H9 (cell line): ENCODE measurements at regions not wholly inside any gene's neighbourhood (a gene's known extent, or its start where the extent isn't known, plus 50 kb on each side); places are given as distances from the start of the nearest gene placed in this dataset.

Source experiments
- DNase-seq: peaks from one replicate; pipeline ENCODE4 v3.0.0-alpha.2; 2017
- H2AFZ ChIP-seq: one replicate; pipeline ENCODE4 v1.6.1; 2013; ENCODE audit warnings: mild to moderate bottlenecking, low read length, control low read depth, moderate library complexity
- H2AK5ac ChIP-seq: 2 replicates; pipeline ENCODE4 v1.6.1; 2013; ENCODE audit warnings: low read length, control low read depth, mixed read lengths; ENCODE audit not compliant: insufficient read length
- H2BK120ac ChIP-seq: one replicate; pipeline ENCODE4 v1.6.1; 2013; ENCODE audit warnings: low read depth, mild to moderate bottlenecking, low read length, control low read depth, inconsistent platforms; ENCODE audit not compliant: poor library complexity, severe bottlenecking
- H2BK12ac ChIP-seq: 2 replicates; pipeline ENCODE4 v1.6.1; 2013; ENCODE audit warnings: low read length, control low read depth, mixed read lengths, low read depth; ENCODE audit not compliant: insufficient read length
- H2BK15ac ChIP-seq: 2 replicates; pipeline ENCODE4 v1.6.1; 2013; ENCODE audit warnings: low read depth, low read length, control low read depth
- H2BK20ac ChIP-seq: one replicate; pipeline ENCODE4 v1.6.1; 2013; ENCODE audit warnings: low read depth, mild to moderate bottlenecking, low read length, control low read depth, inconsistent platforms; ENCODE audit not compliant: poor library complexity, severe bottlenecking
- H2BK5ac ChIP-seq: 2 replicates; pipeline ENCODE4 v1.6.1; 2013; ENCODE audit warnings: low read length, control low read depth, mixed read lengths; ENCODE audit not compliant: insufficient read length
- H3K14ac ChIP-seq: 2 replicates; pipeline ENCODE4 v1.6.1; 2013; ENCODE audit warnings: low read length, control low read depth; ENCODE audit not compliant: insufficient read depth
- H3K18ac ChIP-seq: 2 replicates; pipeline ENCODE4 v1.6.1; 2013; ENCODE audit warnings: low read depth, mild to moderate bottlenecking, mixed read lengths, low read length, control low read depth; ENCODE audit not compliant: insufficient read length
- H3K23ac ChIP-seq: 2 replicates; pipeline ENCODE4 v1.6.1; 2013; ENCODE audit warnings: low read length, control low read depth, mixed read lengths, low read depth; ENCODE audit not compliant: insufficient read length
- H3K23me2 ChIP-seq: 2 replicates; pipeline ENCODE4 v1.6.1; 2013; ENCODE audit warnings: low read depth, mild to moderate bottlenecking, mixed read lengths, low read length, control low read depth; ENCODE audit not compliant: insufficient read length, poor library complexity, severe bottlenecking
- H3K27ac ChIP-seq: 2 replicates; pipeline ENCODE4 v1.5.1; 2013; ENCODE audit warnings: low read length, control low read depth, mixed read lengths, low read depth; ENCODE audit not compliant: insufficient read length
- H3K27me3 ChIP-seq: 2 replicates; pipeline ENCODE4 v1.6.1; 2013; ENCODE audit warnings: low read length, control low read depth, inconsistent platforms; ENCODE audit not compliant: insufficient read depth
- H3K4ac ChIP-seq: 2 replicates; pipeline ENCODE4 v1.6.1; 2013; ENCODE audit warnings: low read depth, mild to moderate bottlenecking, control low read depth, inconsistent platforms, low read length, moderate library complexity
- H3K4me1 ChIP-seq: 2 replicates; pipeline ENCODE4 v1.6.1; 2013; ENCODE audit warnings: low read length, control low read depth, inconsistent platforms; ENCODE audit not compliant: insufficient read depth
- H3K4me2 ChIP-seq: 2 replicates; pipeline ENCODE4 v1.6.1; 2013; ENCODE audit warnings: low read length, control low read depth, mixed read lengths; ENCODE audit not compliant: insufficient read length, insufficient read depth
- H3K56ac ChIP-seq: 2 replicates; pipeline ENCODE4 v1.6.1; 2013; ENCODE audit warnings: low read depth, mild to moderate bottlenecking, mixed read lengths, low read length, control low read depth; ENCODE audit not compliant: insufficient read length
- H3K79me1 ChIP-seq: 2 replicates; pipeline ENCODE4 v1.6.1; 2013; ENCODE audit warnings: low read depth, mild to moderate bottlenecking, moderate library complexity, low read length, control low read depth, inconsistent platforms; ENCODE audit not compliant: insufficient read depth, poor library complexity, severe bottlenecking
- H3K79me2 ChIP-seq: 2 replicates; pipeline ENCODE4 v1.6.1; 2013; ENCODE audit warnings: low read length, control low read depth, inconsistent platforms; ENCODE audit not compliant: insufficient read depth
- H3K9ac ChIP-seq: 2 replicates; pipeline ENCODE4 v1.6.1; 2013; ENCODE audit warnings: low read length, control low read depth, mixed read lengths; ENCODE audit not compliant: insufficient read length; ENCODE audit errors: extremely low read depth
- H3K9me3 ChIP-seq: one replicate; pipeline ENCODE4 v1.6.1; 2013; ENCODE audit warnings: low read depth, low read length, inconsistent platforms; ENCODE audit not compliant: control insufficient read depth
- H3T11ph ChIP-seq: one replicate; pipeline ENCODE4 v1.6.1; 2013; ENCODE audit warnings: mild to moderate bottlenecking, low read length, control low read depth, inconsistent platforms
- H4K20me1 ChIP-seq: one replicate; pipeline ENCODE4 v1.6.1; 2013; ENCODE audit not compliant: control insufficient read depth, insufficient read length, insufficient read depth
- H4K5ac ChIP-seq: 2 replicates; pipeline ENCODE4 v1.6.1; 2013; ENCODE audit warnings: low read depth, mild to moderate bottlenecking, mixed read lengths, low read length, control low read depth; ENCODE audit not compliant: insufficient read length
- H4K8ac ChIP-seq: replicated peaks from 2 replicates; pipeline ENCODE4 v1.6.1; 2013; ENCODE audit warnings: low read length, control low read depth, mixed read lengths, low read depth; ENCODE audit not compliant: insufficient read length
- H4K91ac ChIP-seq: 2 replicates; pipeline ENCODE4 v1.6.1; 2013; ENCODE audit warnings: low read depth, mild to moderate bottlenecking, moderate library complexity, mixed read lengths, low read length, control low read depth; ENCODE audit not compliant: insufficient read length
- H3K27ac Mint-ChIP-seq, 3 experiments: 2 replicates in 2 of 3; 3 replicates in 1 of 3; pipeline ENCODE4 v1.8.0; 2020 to 2021; ENCODE audit warnings: mixed read lengths in 3 of 3, mild to moderate bottlenecking in 1 of 3, moderate library complexity in 1 of 3
- H3K27me3 Mint-ChIP-seq: 2 replicates; pipeline ENCODE4 v1.8.0; 2021; ENCODE audit warnings: low read depth, mild to moderate bottlenecking, moderate library complexity, mixed read lengths
- H3K36me3 Mint-ChIP-seq, 3 experiments: 2 replicates in 2 of 3; 3 replicates in 1 of 3; pipeline ENCODE4 v1.8.0; 2020 to 2021; ENCODE audit warnings: low read depth in 3 of 3, mixed read lengths in 3 of 3; ENCODE audit not compliant: insufficient read depth in 1 of 3
- H3K4me1 Mint-ChIP-seq, 2 experiments: 2 replicates each; pipeline ENCODE4 v1.8.0; 2020; ENCODE audit warnings: mixed read lengths in 2 of 2
- H3K4me3 Mint-ChIP-seq, 2 experiments: 2 replicates in 1 of 2; 3 replicates in 1 of 2; pipeline ENCODE4 v1.8.0; 2020 to 2021; ENCODE audit warnings: mild to moderate bottlenecking in 2 of 2, mixed read lengths in 2 of 2, moderate library complexity in 1 of 2
- H3K9me3 Mint-ChIP-seq, 2 experiments: 2 replicates in 1 of 2; 3 replicates in 1 of 2; pipeline ENCODE4 v1.8.0; 2020; ENCODE audit warnings: mild to moderate bottlenecking in 2 of 2, mixed read lengths in 2 of 2, moderate library complexity in 1 of 2
- WGBS: extraction: QIAGEN DNeasy Blood & Tissue Kit; methylation state at CpG from one replicate; pipeline ENCODE4 v1.1.7; 2013; ENCODE audit warnings: missing lambda C conversion rate, low lambda C conversion rate, mixed read lengths; ENCODE audit not compliant: insufficient read length; ENCODE audit errors: extremely low coverage; 5-methylcytosine and 5-hydroxymethylcytosine counted together
- TF ChIP-seq, protein P1 (sequence below): fragments of 200-600 bp; sonication (generic); conservative IDR thresholded peaks from 3 replicates; pipeline ENCODE4 v1.8.0; 2021; ENCODE audit warnings: antibody characterized with exemption, mild to moderate bottlenecking

DNA sequence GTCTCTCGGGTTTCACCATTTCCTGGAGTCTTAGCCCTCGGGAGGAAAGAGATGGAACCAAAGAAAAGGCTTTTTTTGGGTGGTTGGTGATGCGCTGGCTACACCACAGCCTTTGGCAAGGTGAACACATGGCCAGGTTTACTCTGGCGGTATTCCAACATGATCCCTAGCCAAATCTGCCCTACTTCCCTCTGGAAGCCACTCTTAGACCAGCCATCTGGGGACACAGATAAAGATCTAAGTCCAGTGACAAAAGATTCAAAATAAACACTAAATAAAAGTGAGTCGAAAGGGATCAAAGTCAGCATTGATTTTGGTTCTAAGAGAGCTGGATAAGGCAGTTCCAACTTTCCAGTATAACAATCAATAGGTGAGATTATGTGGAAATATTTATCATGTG, 694.5 kb downstream of the VRK1 start:
- Histone ChIP-seq H3T11ph (no peak overlapping the region), H3K27ac (no peak overlapping the region), H3K14ac (no peak overlapping the region), H2BK5ac (no peak overlapping the region), H2BK15ac (no peak overlapping the region), H2BK20ac (no peak overlapping the region), H3K79me1 (no peaks in the 10 kb centered on the region), H2BK12ac (no peak overlapping the region), H2BK120ac (no peak overlapping the region), H3K18ac (no peak overlapping the region), H3K9ac (no peak overlapping the region), H3K79me2 (no peaks in the 10 kb centered on the region), H4K8ac (no peak overlapping the region), H3K23ac (no peak overlapping the region), H4K5ac (no peak overlapping the region), H3K4me2 (no peak overlapping the region), H2AK5ac (no peak overlapping the region), H3K56ac (no peak overlapping the region), H2AFZ (no peak overlapping the region), H3K4me1 (no peaks in the 10 kb centered on the region), H3K4ac (no peak overlapping the region), H4K91ac (no peak overlapping the region), H4K20me1 (no peaks in the 10 kb centered on the region), H3K27me3 (no peaks in the 10 kb centered on the region), H3K23me2 (no peaks in the 10 kb centered on the region), H3K9me3 (no peaks in the 10 kb centered on the region)
- no peak overlapping the region for H3K27ac Mint-ChIP-seq
- no peaks in the 10 kb centered on the region for H3K36me3 Mint-ChIP-seq
- no CpG with 5 or more reads among the region's 5 CpGs for WGBS
- no peaks in the 10 kb centered on the region; a peak in 2 of 5 replicates for H3K9me3 Mint-ChIP-seq
- peaks cover 8 to 9% of the 10 kb centered on the region in 2 experiments for H3K4me1 Mint-ChIP-seq
- DNase-seq, result no peak
- H3K4me3 Mint-ChIP-seq, result no peak overlapping the region
- H3K27me3 Mint-ChIP-seq, result no peaks in the 10 kb centered on the region; the same call in 1 of the 2 replicates
- TF ChIP-seq, protein P1, sequence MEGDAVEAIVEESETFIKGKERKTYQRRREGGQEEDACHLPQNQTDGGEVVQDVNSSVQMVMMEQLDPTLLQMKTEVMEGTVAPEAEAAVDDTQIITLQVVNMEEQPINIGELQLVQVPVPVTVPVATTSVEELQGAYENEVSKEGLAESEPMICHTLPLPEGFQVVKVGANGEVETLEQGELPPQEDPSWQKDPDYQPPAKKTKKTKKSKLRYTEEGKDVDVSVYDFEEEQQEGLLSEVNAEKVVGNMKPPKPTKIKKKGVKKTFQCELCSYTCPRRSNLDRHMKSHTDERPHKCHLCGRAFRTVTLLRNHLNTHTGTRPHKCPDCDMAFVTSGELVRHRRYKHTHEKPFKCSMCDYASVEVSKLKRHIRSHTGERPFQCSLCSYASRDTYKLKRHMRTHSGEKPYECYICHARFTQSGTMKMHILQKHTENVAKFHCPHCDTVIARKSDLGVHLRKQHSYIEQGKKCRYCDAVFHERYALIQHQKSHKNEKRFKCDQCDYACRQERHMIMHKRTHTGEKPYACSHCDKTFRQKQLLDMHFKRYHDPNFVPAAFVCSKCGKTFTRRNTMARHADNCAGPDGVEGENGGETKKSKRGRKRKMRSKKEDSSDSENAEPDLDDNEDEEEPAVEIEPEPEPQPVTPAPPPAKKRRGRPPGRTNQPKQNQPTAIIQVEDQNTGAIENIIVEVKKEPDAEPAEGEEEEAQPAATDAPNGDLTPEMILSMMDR, result no peak
